Keratinocyte (primary cell): ENCODE measurements at regions not wholly inside any gene's neighbourhood (a gene's known extent, or its start where the extent isn't known, plus 50 kb on each side); places are given as distances from the start of the nearest gene placed in this dataset.

ENCODE experiments used
- EZH2 ChIP-seq: IDR thresholded peaks from one replicate; pipeline ENCODE4 v1.6.1; 2012; ENCODE audit warnings: inconsistent platforms, mild to moderate bottlenecking, low read length, moderate library complexity
- TF ChIP-seq, protein P1 (sequence below), 3 experiments: IDR thresholded peaks in 1 of 3; conservative IDR thresholded peaks in 1 of 3; optimal IDR thresholded peaks in 1 of 3; 2 replicates in 2 of 3; 3 replicates in 1 of 3; pipeline versions ENCODE3 to v1.5.1; 2011; ENCODE audit warnings: low read length in 3 of 3, mild to moderate bottlenecking in 3 of 3, moderate library complexity in 2 of 3, control low read depth in 1 of 3, inconsistent platforms in 1 of 3; ENCODE audit not compliant: insufficient read depth in 2 of 3; ENCODE audit errors: extremely low read depth in 1 of 3

DNA sequence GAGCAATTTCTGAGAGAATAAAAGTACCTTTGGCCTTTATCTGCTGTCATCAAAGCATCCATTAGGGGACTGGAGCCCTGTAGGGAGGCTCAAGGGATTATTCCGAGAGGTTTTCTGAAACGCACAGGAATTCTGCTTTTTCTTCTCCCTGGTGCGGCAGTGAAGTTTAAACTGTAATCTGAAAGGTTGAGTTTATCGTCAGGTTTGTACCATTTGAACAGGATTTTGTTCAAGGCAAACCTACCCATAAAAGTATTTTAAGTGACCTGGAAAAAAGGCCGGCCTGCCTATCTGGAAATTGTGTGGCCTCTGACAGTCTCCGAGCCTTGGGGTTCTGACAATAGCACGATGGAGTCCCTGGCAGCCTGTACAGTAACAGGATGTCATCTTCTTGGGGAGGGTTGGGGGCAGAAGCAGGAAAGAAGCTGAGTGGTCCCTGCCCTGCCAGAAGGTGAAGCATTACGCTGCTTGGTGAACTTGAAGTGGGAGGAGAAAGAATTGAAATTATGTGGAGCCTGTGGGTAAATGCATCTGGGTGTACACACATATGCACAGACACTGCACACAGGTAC, 272.0 kb downstream of the CYRIA start:
- TF ChIP-seq, protein P1, sequence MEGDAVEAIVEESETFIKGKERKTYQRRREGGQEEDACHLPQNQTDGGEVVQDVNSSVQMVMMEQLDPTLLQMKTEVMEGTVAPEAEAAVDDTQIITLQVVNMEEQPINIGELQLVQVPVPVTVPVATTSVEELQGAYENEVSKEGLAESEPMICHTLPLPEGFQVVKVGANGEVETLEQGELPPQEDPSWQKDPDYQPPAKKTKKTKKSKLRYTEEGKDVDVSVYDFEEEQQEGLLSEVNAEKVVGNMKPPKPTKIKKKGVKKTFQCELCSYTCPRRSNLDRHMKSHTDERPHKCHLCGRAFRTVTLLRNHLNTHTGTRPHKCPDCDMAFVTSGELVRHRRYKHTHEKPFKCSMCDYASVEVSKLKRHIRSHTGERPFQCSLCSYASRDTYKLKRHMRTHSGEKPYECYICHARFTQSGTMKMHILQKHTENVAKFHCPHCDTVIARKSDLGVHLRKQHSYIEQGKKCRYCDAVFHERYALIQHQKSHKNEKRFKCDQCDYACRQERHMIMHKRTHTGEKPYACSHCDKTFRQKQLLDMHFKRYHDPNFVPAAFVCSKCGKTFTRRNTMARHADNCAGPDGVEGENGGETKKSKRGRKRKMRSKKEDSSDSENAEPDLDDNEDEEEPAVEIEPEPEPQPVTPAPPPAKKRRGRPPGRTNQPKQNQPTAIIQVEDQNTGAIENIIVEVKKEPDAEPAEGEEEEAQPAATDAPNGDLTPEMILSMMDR (optimal IDR thresholded peaks at IDR 0.05 in 1 of 3, IDR thresholded peaks at IDR 0.05 in 1 of 3, conservative IDR thresholded peaks at IDR 0.05 in 1 of 3; ENCODE audit: extremely low read depth in 1 of 3, insufficient read depth in 2 of 3, low read length in 3 of 3): no peak
- no peak for TF ChIP-seq EZH2
